HG02981 (cell line): ENCODE measurements at regions not wholly inside any gene's neighbourhood (a gene's known extent, or its start where the extent isn't known, plus 50 kb on each side); places are given as distances from the start of the nearest gene placed in this dataset.

Source experiments
- ATAC-seq: cut with Tn5 transposase; IDR thresholded peaks from one replicate; pipeline ENCODE4 v1.9.1; 2021; ENCODE audit warnings: mild to moderate bottlenecking, moderate library complexity; ENCODE audit not compliant: unreplicated experiment

DNA sequence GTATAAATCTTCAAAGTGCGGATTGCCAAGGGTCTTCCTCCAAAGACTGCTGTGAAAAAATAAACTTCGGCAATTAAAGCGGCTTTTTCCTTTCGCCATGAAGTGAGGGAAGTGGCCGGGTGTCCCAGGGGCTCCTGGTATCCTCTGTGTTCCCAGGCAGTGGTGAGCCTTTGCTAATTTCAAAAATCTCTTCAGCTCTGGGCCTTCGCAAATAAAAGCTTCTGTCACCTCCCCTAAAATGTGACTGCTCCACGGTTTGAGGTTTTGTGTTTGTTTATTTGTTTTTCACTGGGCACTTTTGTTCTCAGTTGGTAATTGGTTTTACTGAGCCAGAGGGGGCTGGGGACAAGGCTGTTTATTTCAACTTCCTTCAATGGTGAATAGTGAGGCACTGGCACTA, 270.1 kb upstream of the POU3F3 start:
- no peak for ATAC-seq

DNA sequence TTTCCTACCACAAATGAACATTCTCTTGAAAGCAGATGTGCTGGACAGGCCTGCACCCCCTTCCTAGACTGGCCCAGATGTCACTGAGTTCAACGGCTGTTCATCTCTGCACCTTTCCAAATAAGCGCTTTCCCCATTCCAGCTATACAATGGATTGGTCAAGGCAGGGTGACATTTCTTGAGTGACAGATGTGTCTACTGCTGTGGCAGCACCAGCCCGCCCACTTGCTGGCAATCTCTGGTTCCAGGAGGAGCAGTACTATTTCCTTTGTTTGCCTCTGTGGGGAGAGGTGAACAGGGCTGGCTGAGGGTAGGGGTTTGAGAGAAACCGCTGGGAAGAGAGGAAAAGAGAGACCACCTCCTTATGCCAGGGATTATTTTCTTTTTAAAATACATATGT, 269.5 kb upstream of the POU3F3 start:
- ATAC-seq = no peak

DNA sequence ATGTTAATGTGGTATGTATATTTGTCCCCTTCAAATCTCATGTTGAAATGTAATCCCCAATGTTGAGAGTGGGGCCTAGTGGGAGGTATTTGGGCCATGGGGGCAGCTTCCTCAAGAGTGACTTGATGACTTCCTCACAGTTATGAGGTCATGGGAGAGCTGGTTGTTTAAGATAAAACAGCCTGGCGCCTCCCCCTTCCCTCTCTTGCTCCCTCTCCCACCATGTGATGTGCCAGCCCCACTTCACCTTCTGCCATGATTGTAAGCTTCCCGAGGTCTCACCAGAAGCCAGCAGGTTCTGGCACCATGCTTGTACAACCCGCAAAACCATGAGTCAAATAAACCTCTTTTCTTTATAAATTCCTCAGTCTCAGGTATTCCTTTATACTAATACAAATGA, 258.3 kb upstream of the POU3F3 start:
- ATAC-seq = no peak

DNA sequence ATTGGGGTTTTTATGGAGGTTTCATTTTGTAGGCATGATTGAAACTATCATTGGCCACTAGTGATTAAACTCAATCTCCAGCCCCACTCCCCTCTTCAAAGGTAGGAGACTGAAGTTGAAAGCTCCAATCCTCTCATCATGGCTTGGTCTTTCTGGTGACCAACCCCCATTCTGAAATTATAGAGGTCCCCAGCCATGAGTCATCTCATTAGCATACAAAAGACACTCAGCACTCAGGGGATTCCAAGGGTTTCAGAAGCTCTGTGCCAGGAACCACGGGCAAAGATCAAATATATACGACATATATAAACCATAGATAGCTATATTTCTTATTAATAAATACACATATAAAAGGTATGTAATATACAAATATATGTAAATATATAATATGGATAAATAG, 256.0 kb upstream of the POU3F3 start:
- no peak for ATAC-seq

DNA sequence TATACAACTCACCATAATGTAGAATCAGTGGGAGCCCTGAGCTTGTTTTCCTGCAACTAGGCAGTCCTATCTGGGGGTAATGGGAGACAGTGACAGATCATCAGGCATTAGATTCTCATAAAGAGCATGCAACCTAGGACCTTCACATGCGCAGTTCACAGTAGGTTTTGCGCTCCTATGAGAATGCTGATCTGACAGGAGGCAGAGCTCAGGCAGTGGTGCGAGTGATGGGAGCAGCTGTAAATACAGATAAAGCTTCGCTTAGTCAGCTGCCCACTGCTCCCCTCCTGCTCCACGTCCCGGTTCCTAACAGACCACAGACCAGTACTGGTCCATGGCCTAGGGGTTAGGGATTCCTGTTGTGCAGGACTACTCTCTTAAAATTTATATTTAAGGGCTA, 255.3 kb upstream of the POU3F3 start:
- no peak for ATAC-seq

DNA sequence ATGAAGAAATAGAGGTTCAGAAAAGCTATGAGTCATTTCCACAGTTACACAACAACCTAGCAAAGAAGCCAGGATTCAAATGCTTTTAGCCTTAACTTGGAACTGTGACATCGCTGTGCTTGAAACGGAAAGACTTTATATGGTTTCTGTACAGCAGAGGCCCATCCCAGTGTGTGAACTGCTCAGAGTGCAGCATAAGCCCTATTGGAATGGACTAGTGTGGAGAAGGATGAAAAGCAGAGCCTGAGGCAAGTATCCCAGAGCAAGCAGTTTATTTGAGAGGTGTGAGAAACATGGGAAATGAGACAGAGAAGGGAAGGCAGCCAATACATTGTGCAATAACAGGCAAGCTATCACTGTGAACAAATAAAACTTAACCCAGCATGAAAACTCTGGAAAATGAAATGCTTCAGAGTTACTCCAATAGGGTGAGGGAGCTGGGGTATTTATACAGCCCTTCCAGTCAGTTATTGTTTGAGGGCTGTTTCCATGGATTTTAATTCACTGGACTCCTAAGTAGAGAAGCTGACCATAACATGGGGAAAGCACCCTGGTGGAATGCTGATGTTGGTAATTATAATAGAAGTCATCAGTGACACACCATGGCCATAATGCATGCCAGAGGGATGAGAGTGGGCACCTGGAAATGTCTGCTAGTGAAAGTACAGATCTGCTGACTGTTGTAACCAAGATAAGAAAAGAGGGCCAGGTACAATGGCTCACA, 254.0 kb upstream of the POU3F3 start:
- ATAC-seq = no peak

DNA sequence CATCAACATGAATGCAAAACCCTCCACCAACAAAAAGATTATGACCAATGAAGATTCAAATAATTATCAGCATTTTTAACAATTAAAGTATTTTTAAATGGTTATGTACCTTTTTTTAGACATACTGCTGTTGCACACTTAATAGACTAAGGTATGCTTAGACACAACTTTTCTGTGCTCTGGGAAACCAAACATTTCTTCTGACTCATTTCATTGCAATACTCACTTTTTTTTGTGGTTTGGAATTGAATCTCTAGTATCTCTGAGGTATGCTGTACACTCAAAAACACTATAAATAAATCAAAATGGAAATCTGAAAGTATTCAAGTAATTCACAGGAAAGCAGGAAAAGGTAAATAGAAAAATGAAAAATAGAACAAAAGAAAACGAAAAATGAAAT, 247.9 kb upstream of the POU3F3 start:
- ATAC-seq = no peak

DNA sequence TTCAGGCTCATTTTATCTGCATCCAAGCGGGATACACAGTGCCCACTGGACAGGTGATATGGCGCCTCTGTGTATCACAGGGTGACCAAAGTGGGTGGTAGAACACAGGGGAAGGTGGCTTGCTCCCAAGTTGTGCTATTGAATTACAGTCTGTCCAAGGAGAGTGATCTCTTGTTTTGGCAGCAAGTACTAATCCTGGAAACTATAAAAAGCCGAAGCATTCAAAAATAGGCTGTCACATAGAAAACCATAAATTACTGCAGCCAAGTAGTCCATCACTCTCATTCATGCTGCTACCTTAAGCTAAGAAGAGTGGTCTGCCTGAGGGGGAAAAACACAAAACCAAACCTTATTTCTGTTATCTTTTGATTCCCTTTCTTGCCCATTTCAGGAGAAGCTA, 237.1 kb upstream of the POU3F3 start:
- ATAC-seq = no peak

DNA sequence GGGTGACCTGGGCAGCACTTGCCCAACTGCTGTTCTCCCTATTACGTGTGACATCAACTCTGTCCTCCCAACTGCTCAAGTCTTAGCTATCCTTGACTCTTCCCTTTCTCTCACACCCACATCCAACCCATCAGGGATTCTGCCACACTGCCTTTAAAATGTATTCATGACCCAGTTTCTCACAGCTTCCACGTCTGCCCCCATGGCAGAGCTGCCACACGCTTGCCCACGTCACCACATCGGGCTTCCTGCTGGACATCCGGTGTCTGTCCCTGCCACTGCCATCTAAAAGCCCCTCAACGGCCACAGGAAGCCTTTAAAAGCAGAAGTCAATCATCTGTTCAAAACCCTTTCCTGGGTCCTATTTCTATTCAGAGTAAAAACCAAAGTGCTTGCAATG, 233.1 kb upstream of the POU3F3 start:
- ATAC-seq = no peak

DNA sequence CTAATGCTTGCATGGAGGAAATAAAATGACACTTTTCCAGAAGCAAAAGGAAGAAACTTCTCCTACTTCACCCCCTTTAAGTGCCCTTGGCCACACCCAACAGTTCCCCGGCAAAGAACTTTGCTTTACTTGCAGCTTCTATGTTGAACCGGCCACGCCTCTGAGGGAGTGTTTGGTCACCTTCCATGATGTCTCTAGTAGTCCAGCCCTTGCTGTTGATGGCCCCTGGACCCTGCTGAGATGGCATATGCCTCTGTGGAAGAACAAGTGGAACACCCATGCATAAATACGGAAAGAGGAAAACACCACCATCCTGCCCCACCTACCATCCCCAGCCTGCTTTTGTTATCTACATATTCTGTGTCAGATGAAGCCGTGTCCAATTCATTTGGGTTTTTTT, 218.3 kb upstream of the POU3F3 start:
- no peak for ATAC-seq

DNA sequence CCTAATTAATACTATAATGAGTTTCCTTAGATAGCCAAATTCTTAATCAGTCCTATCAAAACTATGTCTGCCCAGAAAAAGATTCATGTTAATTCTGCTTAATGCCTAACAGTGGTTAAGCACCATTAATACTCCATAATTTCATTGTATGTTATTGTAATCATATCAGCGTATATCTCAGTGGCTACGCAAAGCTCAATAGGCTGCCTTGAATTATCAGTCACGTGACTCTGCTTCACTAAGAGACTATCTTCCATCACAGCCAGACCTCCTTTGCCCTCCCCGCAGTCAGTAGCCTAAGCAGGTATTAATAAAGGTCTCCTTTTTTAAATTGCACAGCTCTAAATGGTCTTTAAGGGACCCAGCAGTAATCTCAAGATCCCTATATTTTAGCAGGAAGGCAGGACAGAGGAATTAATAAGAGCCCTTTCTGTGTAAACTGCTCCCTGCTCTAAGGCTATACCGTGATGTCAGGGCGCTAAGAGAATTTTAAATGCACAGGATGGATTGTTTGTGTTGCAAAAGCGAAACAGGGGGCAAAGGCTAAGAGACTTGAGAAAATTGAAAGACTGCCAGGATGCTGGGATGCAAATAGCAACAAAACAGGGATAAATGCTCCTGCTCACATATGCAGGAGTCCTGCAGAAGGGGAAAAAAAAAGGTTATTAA, 215.6 kb upstream of the POU3F3 start:
- ATAC-seq = no peak

DNA sequence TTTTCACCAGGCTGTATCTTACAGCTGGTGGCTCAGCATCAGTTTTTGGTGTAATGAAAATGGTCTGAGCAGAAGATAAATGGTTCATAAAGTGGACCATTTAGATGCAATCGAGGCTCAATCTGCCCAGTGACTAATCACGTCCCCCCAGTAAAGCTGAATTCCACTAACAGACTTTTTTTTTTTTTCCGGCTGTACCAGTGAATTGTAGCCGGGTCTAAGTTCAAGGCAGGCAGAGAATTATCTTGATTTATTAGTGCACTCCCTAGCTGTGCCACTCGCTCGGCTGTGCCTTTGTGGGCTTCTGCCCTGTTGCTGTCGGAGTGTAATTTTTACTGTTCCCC, 215.1 kb upstream of the POU3F3 start:
- no peak for ATAC-seq

DNA sequence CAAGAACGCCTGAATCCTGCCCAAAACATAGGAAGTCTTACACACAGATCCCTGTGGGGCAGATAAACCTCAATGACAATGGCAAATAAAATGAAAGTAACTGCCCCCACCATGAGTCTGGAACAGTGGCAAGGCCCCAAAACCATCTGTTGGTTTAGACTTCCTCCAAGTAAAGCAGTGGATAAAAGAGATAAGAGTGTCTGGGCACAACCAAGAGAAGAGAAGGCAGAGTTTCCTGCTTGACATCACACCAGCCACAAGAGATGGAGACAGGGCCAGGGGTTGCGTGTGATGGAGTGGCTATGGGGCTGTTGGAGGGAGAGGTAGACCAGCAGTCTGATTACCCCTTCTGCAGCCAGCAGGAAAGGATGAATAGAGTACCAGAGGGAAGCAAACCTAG, 212.1 kb upstream of the POU3F3 start:
- no peak for ATAC-seq

DNA sequence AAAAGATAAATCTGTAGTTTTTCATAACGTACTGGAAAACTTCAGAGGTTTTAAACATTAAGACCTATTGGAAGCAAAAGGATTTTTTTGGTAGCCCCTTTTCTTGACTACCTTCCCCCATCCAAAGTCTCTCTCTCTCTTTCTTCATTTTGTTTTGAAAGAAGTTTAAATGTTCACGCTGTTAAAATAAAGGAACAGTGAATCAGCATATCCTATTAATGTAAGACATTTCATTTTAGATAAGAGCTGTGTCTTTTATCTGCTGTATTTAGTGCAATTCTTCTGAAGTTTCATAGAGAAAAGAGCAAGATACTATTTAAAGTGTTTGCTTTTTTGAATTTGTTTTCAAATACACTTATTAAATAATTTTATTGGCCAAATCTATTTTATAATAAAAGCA, 205.5 kb upstream of the POU3F3 start:
- ATAC-seq = no peak

DNA sequence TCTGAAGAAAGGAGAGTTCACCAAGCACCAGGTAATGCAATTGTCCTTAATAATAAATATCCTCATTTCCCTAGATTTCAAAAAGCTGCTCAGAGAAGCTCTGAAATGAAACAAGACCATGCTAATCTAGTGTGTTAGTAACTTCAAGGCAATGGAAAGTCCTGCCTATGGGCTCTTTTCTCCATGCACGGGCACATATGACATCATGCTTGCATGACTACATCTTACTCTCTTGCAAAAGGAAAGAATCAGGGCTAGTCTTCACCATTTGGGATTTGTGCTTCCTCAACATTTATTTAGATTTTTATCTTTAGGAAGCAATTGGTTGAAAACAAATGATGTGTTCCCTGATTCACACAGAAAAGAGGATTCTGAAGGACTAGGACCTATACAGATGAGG, 204.0 kb upstream of the POU3F3 start:
- ATAC-seq = no peak

DNA sequence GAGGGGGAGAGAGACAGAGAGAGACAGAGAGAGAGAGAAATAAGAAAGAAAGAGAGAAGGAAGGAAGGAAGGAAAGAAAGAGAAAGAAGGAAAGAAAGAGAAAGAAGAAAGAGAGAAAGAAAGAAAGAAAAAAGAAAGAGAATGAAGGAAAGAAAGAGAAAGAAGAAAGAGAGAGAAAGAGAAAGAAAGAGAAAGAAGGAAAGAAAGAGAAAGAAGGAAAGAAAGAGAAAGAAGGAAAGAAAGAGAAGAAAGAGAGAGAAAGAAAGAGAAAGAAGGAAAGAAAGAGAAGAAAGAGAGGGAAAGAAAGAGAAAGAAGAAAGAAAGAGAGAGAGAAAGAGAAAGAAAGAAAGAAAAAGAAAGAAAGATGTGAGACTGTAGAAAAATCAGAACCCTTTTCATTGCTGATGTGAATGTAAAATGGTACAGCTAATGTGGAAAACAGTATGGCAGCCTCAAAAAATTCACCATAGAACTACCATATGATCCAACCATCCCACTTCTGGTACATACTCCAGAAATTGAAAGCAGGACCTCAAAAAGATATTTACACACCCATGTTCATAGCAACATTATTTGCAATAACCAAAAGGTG, 203.4 kb upstream of the POU3F3 start:
- no peak for ATAC-seq

DNA sequence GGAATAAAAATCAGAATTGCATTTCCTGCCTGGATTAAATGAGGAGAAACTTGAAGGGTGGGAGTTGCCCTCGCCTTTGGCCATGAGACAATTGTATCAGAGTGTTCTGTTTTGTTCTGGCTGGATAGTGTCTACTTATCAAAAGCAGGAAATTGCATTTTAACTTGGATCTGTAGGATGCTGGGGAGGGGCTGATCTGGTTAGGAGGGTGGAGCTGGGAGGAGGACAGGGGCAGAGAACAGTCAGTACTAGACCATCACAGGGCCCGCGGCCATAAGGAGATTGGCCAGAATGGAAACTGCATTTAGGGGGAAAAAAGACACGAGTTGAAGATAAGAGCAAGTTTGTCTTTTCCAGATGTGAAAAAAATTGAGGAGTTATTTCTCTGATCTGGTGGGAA, 199.1 kb upstream of the POU3F3 start:
- no peak for ATAC-seq

DNA sequence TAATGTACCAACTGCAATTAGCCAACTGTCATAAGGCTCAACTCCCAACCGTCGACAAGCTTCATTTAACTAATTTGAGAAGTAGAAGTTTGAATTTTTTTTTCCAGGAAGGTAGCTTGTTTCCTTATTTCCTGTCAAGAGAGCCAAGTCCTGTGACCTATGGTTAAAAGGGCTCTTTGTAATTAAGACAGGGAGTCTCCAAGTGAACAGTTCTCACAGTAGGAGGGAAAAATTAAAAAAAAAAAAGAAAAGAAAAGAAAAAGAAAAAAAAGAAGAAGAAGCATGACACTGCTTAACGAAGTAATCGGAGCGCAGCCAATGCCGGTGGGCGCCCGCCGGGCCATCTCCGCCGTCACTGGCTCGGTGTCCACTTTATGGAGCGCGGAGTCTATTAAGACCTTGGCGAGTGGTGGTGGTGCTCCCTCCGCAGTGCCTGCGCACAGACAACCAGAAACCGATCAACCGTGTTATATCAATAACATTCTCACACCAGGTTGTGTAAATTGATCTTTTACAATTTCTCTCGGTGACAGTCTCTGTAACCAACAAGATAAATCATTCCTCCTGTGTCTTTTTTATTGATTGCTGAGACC, 197.2 kb upstream of the POU3F3 start:
- ATAC-seq = no peak

DNA sequence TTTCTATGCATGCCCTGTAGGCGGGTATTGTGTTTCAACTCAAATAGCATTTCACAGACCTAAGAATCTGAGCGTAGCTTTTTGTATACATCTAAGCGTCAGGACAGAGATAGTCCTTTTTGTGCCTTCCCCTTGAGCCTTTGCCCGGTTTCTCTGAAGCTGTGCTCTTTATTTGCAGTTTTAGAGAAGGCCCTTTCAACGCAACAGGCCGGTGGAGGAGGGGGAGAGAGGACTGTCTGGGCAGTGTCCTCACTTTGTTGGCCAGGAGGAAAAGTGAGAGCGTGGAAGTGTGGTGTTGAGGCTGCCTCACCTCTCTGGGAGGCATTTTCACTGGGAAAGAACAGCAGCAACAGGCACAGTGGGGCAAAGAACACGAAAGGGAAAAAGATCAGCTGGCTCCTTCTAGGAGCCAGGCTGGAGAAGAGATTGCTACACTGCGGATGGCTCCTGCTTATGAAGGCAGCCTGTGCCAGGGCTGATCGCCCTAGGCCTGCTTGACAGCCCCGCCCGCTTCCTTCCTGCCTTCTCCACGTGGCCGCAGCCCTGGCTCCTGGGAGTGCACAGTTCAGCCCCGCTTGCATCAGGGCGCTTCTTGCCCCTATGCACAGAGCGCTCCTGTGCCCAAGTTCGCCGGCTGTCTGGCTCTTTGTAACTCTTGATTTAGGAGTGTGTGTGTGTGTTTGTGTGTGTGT, 195.6 kb upstream of the POU3F3 start:
- ATAC-seq = no peak

DNA sequence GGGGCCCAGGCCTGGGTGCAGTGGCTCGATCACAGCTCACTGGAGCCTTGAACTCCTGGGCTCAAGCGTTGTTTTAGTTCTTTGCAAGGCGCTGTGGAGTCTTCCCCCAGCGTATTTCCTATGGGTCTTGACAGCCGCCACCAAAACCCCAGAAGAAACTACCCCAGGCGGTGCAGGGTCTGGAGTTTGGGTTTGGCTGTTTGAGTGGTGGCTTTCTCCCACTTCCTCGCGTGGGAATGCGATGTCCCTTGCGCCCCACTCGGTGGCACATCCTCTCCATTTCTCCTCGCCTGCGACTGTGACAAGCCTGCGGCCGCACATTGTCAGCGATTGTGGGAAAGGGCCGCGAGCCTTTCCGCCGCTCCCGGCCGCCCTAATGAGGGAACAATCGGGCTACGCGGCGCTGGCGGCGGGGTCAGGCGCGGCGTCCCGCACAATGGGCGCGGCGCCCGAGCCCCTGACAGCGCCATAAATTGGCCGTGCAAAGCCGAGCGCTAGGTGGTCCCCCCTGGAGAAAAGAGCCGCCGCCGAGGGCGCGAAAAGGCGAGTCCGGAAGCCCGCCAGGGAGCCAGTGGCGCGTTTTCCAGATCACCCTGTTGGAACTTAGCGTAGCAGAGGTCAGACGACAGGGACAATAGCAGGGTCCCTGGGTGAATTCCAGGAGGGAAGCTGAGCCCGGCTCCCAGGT, 194.9 kb upstream of the POU3F3 start:
- ATAC-seq = no peak

DNA sequence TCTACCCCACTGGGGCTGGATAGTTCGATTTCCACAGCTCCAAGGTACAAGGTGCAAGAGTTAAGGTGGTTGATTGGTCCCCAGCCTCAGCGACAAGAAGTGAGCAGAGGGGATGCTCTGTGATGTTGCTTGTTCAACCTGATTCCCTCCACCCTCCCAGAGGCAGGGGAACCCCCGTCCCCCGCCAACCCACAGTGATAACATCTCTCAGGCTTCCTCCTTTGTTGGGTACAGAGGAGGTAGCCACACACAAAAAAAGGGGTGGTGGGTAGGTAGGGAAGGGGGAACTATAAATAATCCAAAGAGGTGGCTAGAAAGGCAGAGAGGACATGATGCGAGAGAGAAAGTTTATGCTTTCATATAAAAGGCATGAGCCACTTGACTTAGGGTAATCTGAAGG, 192.9 kb upstream of the POU3F3 start:
- ATAC-seq = no peak
